ENCODE measurements at regions not wholly inside any gene's neighbourhood (a gene's known extent, or its start where the extent isn't known, plus 50 kb on each side); places are given as distances from the start of the nearest gene placed in this dataset.

DNA sequence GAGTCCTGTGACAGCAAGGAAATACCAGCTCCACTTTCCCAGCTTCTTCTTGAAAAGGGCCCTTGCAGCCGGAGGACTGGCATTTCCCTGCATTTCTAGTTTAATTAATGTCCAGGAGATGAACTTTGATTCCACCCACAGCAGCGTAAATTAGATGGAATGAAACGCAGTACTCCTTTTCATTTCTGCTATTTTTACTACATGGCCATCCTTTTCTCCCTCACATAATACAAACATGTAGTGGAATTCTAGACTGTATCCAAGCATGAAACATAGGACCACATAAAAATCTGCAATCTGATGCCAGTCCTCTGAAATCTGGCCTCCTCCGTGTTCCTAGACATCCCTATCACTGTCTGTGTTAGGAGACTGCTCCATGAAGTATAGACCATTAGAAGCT lies 403.2 kb downstream of the NR2F2 start:
- no peak overlapping the region for H3K4me2 ChIP-seq
- TF ChIP-seq EZH2 (IDR thresholded peaks at IDR 0.05; ENCODE audit: borderline replicate concordance): no peak
- TF ChIP-seq, protein P1, sequence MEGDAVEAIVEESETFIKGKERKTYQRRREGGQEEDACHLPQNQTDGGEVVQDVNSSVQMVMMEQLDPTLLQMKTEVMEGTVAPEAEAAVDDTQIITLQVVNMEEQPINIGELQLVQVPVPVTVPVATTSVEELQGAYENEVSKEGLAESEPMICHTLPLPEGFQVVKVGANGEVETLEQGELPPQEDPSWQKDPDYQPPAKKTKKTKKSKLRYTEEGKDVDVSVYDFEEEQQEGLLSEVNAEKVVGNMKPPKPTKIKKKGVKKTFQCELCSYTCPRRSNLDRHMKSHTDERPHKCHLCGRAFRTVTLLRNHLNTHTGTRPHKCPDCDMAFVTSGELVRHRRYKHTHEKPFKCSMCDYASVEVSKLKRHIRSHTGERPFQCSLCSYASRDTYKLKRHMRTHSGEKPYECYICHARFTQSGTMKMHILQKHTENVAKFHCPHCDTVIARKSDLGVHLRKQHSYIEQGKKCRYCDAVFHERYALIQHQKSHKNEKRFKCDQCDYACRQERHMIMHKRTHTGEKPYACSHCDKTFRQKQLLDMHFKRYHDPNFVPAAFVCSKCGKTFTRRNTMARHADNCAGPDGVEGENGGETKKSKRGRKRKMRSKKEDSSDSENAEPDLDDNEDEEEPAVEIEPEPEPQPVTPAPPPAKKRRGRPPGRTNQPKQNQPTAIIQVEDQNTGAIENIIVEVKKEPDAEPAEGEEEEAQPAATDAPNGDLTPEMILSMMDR (IDR thresholded peaks at IDR 0.05; ENCODE audit: poor library complexity): no peak
- no peak for TF ChIP-seq EZH2phosphoT487 (IDR thresholded peaks at IDR 0.05; ENCODE audit: low read depth, severe bottlenecking, unreplicated experiment)
- 85% methylated on average over 4 of the region's 4 CpGs for WGBS (ENCODE audit: low lambda C conversion rate, missing lambda C conversion rate)

GRCh38 chr15:96735632-96736240 lies 405.2 kb downstream of the NR2F2 start:
- no peaks in the 10 kb centered on the region for H3K36me3 ChIP-seq (replicated peaks; ENCODE audit: insufficient read depth, low read depth)
- H3K4me1 ChIP-seq (ENCODE audit: insufficient read depth): no peaks in the 10 kb centered on the region
- no peaks in the 10 kb centered on the region for H3K27me3 ChIP-seq
- H3K4me2 ChIP-seq: no peak overlapping the region
- H3K4me3 ChIP-seq: no peak overlapping the region
- WGBS (ENCODE audit: low lambda C conversion rate, missing lambda C conversion rate): 82% methylated on average over 2 of the region's 2 CpGs
- H4K20me1 ChIP-seq (ENCODE audit: insufficient read depth, poor library complexity, severe bottlenecking): no peaks in the 10 kb centered on the region
- no peak for DNase-seq (ENCODE audit: low spot score)
- H3K27ac ChIP-seq: no peak overlapping the region
- H3K9me2 ChIP-seq (replicated peaks; ENCODE audit: insufficient read depth): no peaks in the 10 kb centered on the region
- H3K79me2 ChIP-seq: no peaks in the 10 kb centered on the region
- H2AFZ ChIP-seq: no peak overlapping the region
- TF ChIP-seq EZH2phosphoT487 (IDR thresholded peaks at IDR 0.05; ENCODE audit: low read depth, severe bottlenecking, unreplicated experiment) (no peak), EZH2 (IDR thresholded peaks at IDR 0.05; ENCODE audit: borderline replicate concordance) (no peak)
- TF ChIP-seq, protein P1 (IDR thresholded peaks at IDR 0.05; ENCODE audit: poor library complexity): no peak
- no peaks in the 10 kb centered on the region for H3K9me3 ChIP-seq (ENCODE audit: low read depth)

More for the DNA sequence above, 403.2 kb downstream of the NR2F2 start:
- Histone ChIP-seq H3K79me2 (no peaks in the 10 kb centered on the region), H3K9me3 (ENCODE audit: low read depth) (no peaks in the 10 kb centered on the region), H3K36me3 (replicated peaks; ENCODE audit: insufficient read depth, low read depth) (no peaks in the 10 kb centered on the region), H3K4me3 (no peak overlapping the region), H3K27ac (no peak overlapping the region), H2AFZ (no peak overlapping the region), H4K20me1 (ENCODE audit: insufficient read depth, poor library complexity, severe bottlenecking) (no peaks in the 10 kb centered on the region), H3K9me2 (replicated peaks; ENCODE audit: insufficient read depth) (no peaks in the 10 kb centered on the region), H3K27me3 (no peaks in the 10 kb centered on the region), H3K4me1 (ENCODE audit: insufficient read depth) (no peaks in the 10 kb centered on the region)
- DNase-seq (ENCODE audit: low spot score): no peak

DNA sequence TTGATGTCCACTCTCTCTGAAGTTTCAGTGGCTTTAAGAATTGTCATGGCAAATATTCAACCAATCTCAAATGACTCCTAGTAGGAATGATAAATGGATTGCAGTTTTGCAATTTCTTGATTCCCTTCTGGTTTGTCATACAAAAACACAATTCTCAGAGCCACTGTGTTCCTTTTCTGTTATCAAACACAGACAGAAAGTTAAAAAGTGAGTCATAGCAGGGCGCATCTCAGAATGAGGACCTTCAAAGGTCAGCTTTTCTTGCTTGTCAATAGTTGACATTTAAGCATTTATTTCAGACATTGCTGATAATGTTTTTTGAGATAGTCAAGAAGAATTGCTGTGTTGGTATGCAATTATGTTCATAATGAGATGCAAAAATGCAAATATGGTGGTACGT lies 405.9 kb downstream of the NR2F2 start:
- Histone ChIP-seq H3K27me3 (no peaks in the 10 kb centered on the region), H3K4me1 (ENCODE audit: insufficient read depth) (no peaks in the 10 kb centered on the region), H3K79me2 (no peaks in the 10 kb centered on the region), H4K20me1 (ENCODE audit: insufficient read depth, poor library complexity, severe bottlenecking) (no peaks in the 10 kb centered on the region), H3K4me2 (no peak overlapping the region), H3K27ac (no peak overlapping the region), H3K4me3 (no peak overlapping the region), H3K9me3 (ENCODE audit: low read depth) (no peaks in the 10 kb centered on the region), H3K9me2 (replicated peaks; ENCODE audit: insufficient read depth) (no peaks in the 10 kb centered on the region), H3K36me3 (replicated peaks; ENCODE audit: insufficient read depth, low read depth) (no peaks in the 10 kb centered on the region), H2AFZ (no peak overlapping the region)
- WGBS (ENCODE audit: low lambda C conversion rate, missing lambda C conversion rate): 87% methylated on average over 2 of the region's 2 CpGs
- TF ChIP-seq, protein P1 (IDR thresholded peaks at IDR 0.05; ENCODE audit: poor library complexity): no peak
- no peak for TF ChIP-seq EZH2phosphoT487 (IDR thresholded peaks at IDR 0.05; ENCODE audit: low read depth, severe bottlenecking, unreplicated experiment)
- no peak for TF ChIP-seq EZH2 (IDR thresholded peaks at IDR 0.05; ENCODE audit: borderline replicate concordance)
- no peak for DNase-seq (ENCODE audit: low spot score)
